HCT116 (cell line): ENCODE measurements at regions not wholly inside any gene's neighbourhood (a gene's known extent, or its start where the extent isn't known, plus 50 kb on each side); places are given as distances from the start of the nearest gene placed in this dataset.
"Not testable (repeated sequence)": the region's sequence is repeated elsewhere in the genome, so short reads cannot be mapped to it uniquely, and the experiment has no call there.

ENCODE experiments used
- ATAC-seq: fragments of 200-7000 bp; cut with Tn5 transposase; 2 replicates; pipeline ENCODE4 v1.9.1; 2020; ENCODE audit warnings: mild to moderate bottlenecking, moderate library complexity
- BruUV-seq: library from RNA; stranded (reverse); fragments of 400-500 nt; replicated peaks from 2 replicates; lab custom pipeline; 2021; lab: Mats Ljungman, UMichigan
- CTCF ChIA-PET: fragments of 300-600 bp; sonication (Branson Sonifier 250); formaldehyde crosslinking; loops from one replicate; lab custom pipeline; 2021; ENCODE audit warnings: antibody characterized with exemption; lab: Charles Lee
- POLR2A ChIA-PET: fragments of 300-600, 350-600 bp; sonication (Branson Sonifier 250); formaldehyde crosslinking; loops from one replicate; lab custom pipeline; 2021; ENCODE audit warnings: antibody characterized with exemption; lab: Charles Lee
- RAD21 ChIA-PET, 2 experiments: fragments of 300-600 bp; sonication (Branson Sonifier 250); formaldehyde crosslinking; loops; one replicate each; lab custom pipeline; 2023; ENCODE audit warnings: low total read pairs in 2 of 2; ENCODE audit not compliant: uncharacterized antibody in 2 of 2, unreplicated experiment in 2 of 2, low non-redundant PET in 1 of 2; lab: Charles Lee
- DNase-seq: peaks from one replicate; pipeline ENCODE4 v3.0.0-alpha.2; 2010; ENCODE audit warnings: low read depth, low spot score
- H2AFZ ChIP-seq: fragments of 200-600 bp; shearing (Covaris generic), sonication (generic); 2 replicates; pipeline ENCODE4 v1.6.1; 2017; ENCODE audit warnings: low read depth, mixed run types, mixed read lengths, antibody characterized with exemption, low read length; ENCODE audit not compliant: poor library complexity, severe bottlenecking
- H3K27ac ChIP-seq: 2 replicates; pipeline ENCODE4 v1.5.1; 2012; ENCODE audit warnings: low read depth, low read length
- H3K27me3 ChIP-seq: fragments of 200-600 bp; sonication (generic); 2 replicates; pipeline ENCODE4 v1.6.1; 2016; ENCODE audit warnings: mixed run types, low read length, mixed read lengths; ENCODE audit not compliant: insufficient read depth
- H3K36me3 ChIP-seq, 2 experiments: fragments of 200-500 bp in 1 of 2; fragments of 200-600 bp in 1 of 2; sonication (Bioruptor generic) in 1 of 2; sonication (generic) in 1 of 2; 2 replicates each; pipeline versions ENCODE4 v1.5.1 to v1.6.1; 2014 to 2016; ENCODE audit warnings: low read length in 2 of 2, inconsistent platforms in 1 of 2, mixed read lengths in 1 of 2, mixed run types in 1 of 2; ENCODE audit not compliant: insufficient read depth in 2 of 2, control insufficient read depth in 1 of 2
- H3K4me1 ChIP-seq, 2 experiments: fragments of 200-600 bp in 1 of 2; sonication (generic) in 1 of 2; 2 replicates each; pipeline versions ENCODE4 v1.5.1 to v1.6.1; 2012 to 2017; ENCODE audit warnings: low read length in 2 of 2, inconsistent platforms in 1 of 2, mild to moderate bottlenecking in 1 of 2, mixed read lengths in 1 of 2, mixed run types in 1 of 2, moderate library complexity in 1 of 2; ENCODE audit not compliant: insufficient read depth in 2 of 2, control insufficient read depth in 1 of 2
- H3K4me2 ChIP-seq: fragments of 200-600 bp; sonication (generic); 2 replicates; pipeline ENCODE4 v1.6.1; 2017; ENCODE audit warnings: mixed run types, low read length, mixed read lengths
- H3K4me3 ChIP-seq, 2 experiments: fragments of 200-600 bp in 1 of 2; sonication (generic) in 1 of 2; replicated peaks in 1 of 2; 2 replicates each; pipeline ENCODE4 v1.5.1; 2011 to 2016; ENCODE audit warnings: low read length in 2 of 2, control low read depth in 1 of 2, low read depth in 1 of 2, mild to moderate bottlenecking in 1 of 2, mixed read lengths in 1 of 2, mixed run types in 1 of 2
- H3K79me2 ChIP-seq: fragments of 200-600 bp; sonication (generic); 2 replicates; pipeline ENCODE4 v1.6.1; 2017; ENCODE audit warnings: mild to moderate bottlenecking, mixed run types, low read length, moderate library complexity, mixed read lengths; ENCODE audit not compliant: insufficient read depth
- H3K9ac ChIP-seq: fragments of 200-600 bp; sonication (generic); 2 replicates; pipeline ENCODE4 v1.6.1; 2016; ENCODE audit warnings: low read length, mixed read lengths
- H3K9me2 ChIP-seq: fragments of 200-600 bp; sonication (generic), shearing (Covaris generic); 2 replicates; pipeline ENCODE4 v1.6.1; 2017; ENCODE audit warnings: mixed run types, mild to moderate bottlenecking, moderate library complexity; ENCODE audit not compliant: insufficient read depth
- H3K9me3 ChIP-seq, 2 experiments: fragments of 200-500 bp in 1 of 2; fragments of 200-600 bp in 1 of 2; sonication (Bioruptor generic) in 1 of 2; sonication (generic) in 1 of 2; 2 replicates each; pipeline ENCODE4 v1.6.1; 2014 to 2017; ENCODE audit warnings: low read length in 2 of 2, mixed read lengths in 2 of 2, inconsistent platforms in 1 of 2, low read depth in 1 of 2, mild to moderate bottlenecking in 1 of 2, mixed run types in 1 of 2, moderate library complexity in 1 of 2; ENCODE audit not compliant: control insufficient read depth in 1 of 2, insufficient read depth in 1 of 2
- H4K20me1 ChIP-seq: fragments of 200-600 bp; sonication (generic), shearing (Covaris generic); 2 replicates; pipeline ENCODE4 v1.6.1; 2017; ENCODE audit warnings: mixed run types, mild to moderate bottlenecking, moderate library complexity; ENCODE audit not compliant: insufficient read depth
- ATF3 ChIP-seq: IDR thresholded peaks from 2 replicates; pipeline ENCODE4 v1.6.1; 2012
- CBX3 ChIP-seq: IDR thresholded peaks from 2 replicates; pipeline ENCODE4 v1.6.1; 2012; ENCODE audit warnings: low read depth
- EZH2 ChIP-seq: fragments of 200-600 bp; sonication (generic); IDR thresholded peaks from 2 replicates; pipeline ENCODE4 v1.6.1; 2017; ENCODE audit warnings: antibody characterized with exemption, mixed run types
- EZH2phosphoT487 ChIP-seq: fragments of 200-600 bp; IDR thresholded peaks from 2 replicates; pipeline ENCODE4 v1.6.1; 2018; ENCODE audit warnings: antibody characterized with exemption, borderline replicate concordance
- FOSL1 ChIP-seq: IDR thresholded peaks from 2 replicates; pipeline ENCODE4 v1.6.1; 2012; ENCODE audit warnings: low read depth
- POLR2AphosphoS5 ChIP-seq: IDR thresholded peaks from 2 replicates; pipeline ENCODE4 v1.6.1; 2011; ENCODE audit warnings: mild to moderate bottlenecking, low read depth, low read length, moderate library complexity
- SIN3A ChIP-seq: IDR thresholded peaks from 2 replicates; pipeline ENCODE4 v1.6.1; 2012; ENCODE audit warnings: low read depth
- SP1 ChIP-seq: IDR thresholded peaks from 2 replicates; pipeline ENCODE4 v1.6.1; 2012; ENCODE audit warnings: low read depth
- SRF ChIP-seq: IDR thresholded peaks from 2 replicates; pipeline ENCODE4 v1.6.1; 2012; ENCODE audit warnings: low read depth
- TCF7L2 ChIP-seq: IDR thresholded peaks from 2 replicates; pipeline ENCODE4 v1.7.0; 2011; ENCODE audit warnings: borderline replicate concordance, inconsistent platforms; ENCODE audit not compliant: insufficient read depth, insufficient read length; ENCODE audit errors: extremely low read depth
- YY1 ChIP-seq: IDR thresholded peaks from 2 replicates; pipeline ENCODE4 v1.6.1; 2011; ENCODE audit warnings: low read length, low read depth, moderate library complexity, mild to moderate bottlenecking; ENCODE audit not compliant: insufficient replicate concordance; ENCODE audit errors: extremely low read depth
- ZFX ChIP-seq: fragments of 450-650 bp; IDR thresholded peaks from 2 replicates; pipeline ENCODE4 v1.6.1; 2017
- intact Hi-C: fragments of 100-400 bp; cut with micrococcal nuclease; formaldehyde crosslinking; loops from 2 replicates; pipeline ENCODE4 v1.10.0; 2022

GRCh38 chr18:30142248-30142647 lies 900.3 kb downstream of the DSC3 start:
- CTCF ChIA-PET = no interaction called here

GRCh38 chr18:30141506-30141905 lies 901.0 kb downstream of the DSC3 start:
- POLR2A ChIA-PET, H3K36me3 ChIP-seq, H4K20me1 ChIP-seq, H3K27me3 ChIP-seq, H3K27ac ChIP-seq, CTCF ChIA-PET, H3K9ac ChIP-seq, H3K4me3 ChIP-seq, H3K4me2 ChIP-seq, H2AFZ ChIP-seq, BruUV-seq, H3K9me3 ChIP-seq, H3K9me2 ChIP-seq, intact Hi-C loops, H3K4me1 ChIP-seq, H3K79me2 ChIP-seq, ATAC-seq, RAD21 ChIA-PET: not testable (repeated sequence)
- DNase-seq = peak; percentile 1

More at GRCh38 chr18:30142248-30142647, 900.3 kb downstream of the DSC3 start:
- no peak for TF ChIP-seq EZH2phosphoT487
- no peak for TF ChIP-seq SP1
- TF ChIP-seq POLR2AphosphoS5 = no peak
- no peak for TF ChIP-seq SIN3A
- TF ChIP-seq YY1 = no peak
- TF ChIP-seq TCF7L2 = no peak
- TF ChIP-seq ZFX = no peak
- no peak for TF ChIP-seq FOSL1
- TF ChIP-seq EZH2 = no peak
- TF ChIP-seq SRF = no peak
- no peak for TF ChIP-seq CBX3
- TF ChIP-seq ATF3 = no peak
- no peaks in the 10 kb centered on the region for H3K79me2 ChIP-seq
- H3K4me1 ChIP-seq = no peaks in the 10 kb centered on the region
- no peaks in the 10 kb centered on the region for H3K9me2 ChIP-seq
- DNase-seq (no peak), ATAC-seq (no peak)
- H4K20me1 ChIP-seq = no peaks in the 10 kb centered on the region
- peaks cover 0 to 7% of the 10 kb centered on the region in 2 experiments; a peak in 2 of 4 replicates for H3K9me3 ChIP-seq
- no peaks in the 10 kb centered on the region for H3K36me3 ChIP-seq
- intact Hi-C loops = no loop called here
- no peak overlapping the region for H3K9ac ChIP-seq
- H2AFZ ChIP-seq = no peak overlapping the region
- no peaks in the 10 kb centered on the region for H3K27me3 ChIP-seq
- BruUV-seq = no TSS peak
- H3K27ac ChIP-seq = no peak overlapping the region
- POLR2A ChIA-PET = no interaction called here
- H3K4me2 ChIP-seq = no peak overlapping the region
- no peak overlapping the region for H3K4me3 ChIP-seq
- RAD21 ChIA-PET = no interaction called here
